ENCODE measurements at regions not wholly inside any gene's neighbourhood (a gene's known extent, or its start where the extent isn't known, plus 50 kb on each side); places are given as distances from the start of the nearest gene placed in this dataset.

- no peak for TF ChIP-seq CTCF (IDR thresholded peaks at IDR 0.05; ENCODE audit: unreplicated experiment)
- POLR2A ChIA-PET: no interaction called here
- no peaks in the 10 kb centered on the region for H3K36me3 Mint-ChIP-seq (ENCODE audit: insufficient read depth, unreplicated experiment)
- no peaks in the 10 kb centered on the region for H3K4me1 Mint-ChIP-seq (ENCODE audit: insufficient read depth, unreplicated experiment)
- no peak overlapping the region for H3K4me3 Mint-ChIP-seq (ENCODE audit: unreplicated experiment)
- BruUV-seq (replicated peaks): no TSS peak
- DNase-seq (ENCODE audit: unreplicated experiment): no peak
- no peaks in the 10 kb centered on the region for H3K27me3 Mint-ChIP-seq (ENCODE audit: insufficient read depth, unreplicated experiment)
- CTCF ChIA-PET: no interaction called here
- no peak overlapping the region for H3K27ac Mint-ChIP-seq (ENCODE audit: low read depth, unreplicated experiment)
- peaks cover 7% of the 10 kb centered on the region for H3K9me3 Mint-ChIP-seq (ENCODE audit: unreplicated experiment)
- intact Hi-C loops (cut with micrococcal nuclease): no loop called here
Observed at GRCh38 chr7:35581605-35582210, 113.2 kb downstream of the HERPUD2 start.

DNA sequence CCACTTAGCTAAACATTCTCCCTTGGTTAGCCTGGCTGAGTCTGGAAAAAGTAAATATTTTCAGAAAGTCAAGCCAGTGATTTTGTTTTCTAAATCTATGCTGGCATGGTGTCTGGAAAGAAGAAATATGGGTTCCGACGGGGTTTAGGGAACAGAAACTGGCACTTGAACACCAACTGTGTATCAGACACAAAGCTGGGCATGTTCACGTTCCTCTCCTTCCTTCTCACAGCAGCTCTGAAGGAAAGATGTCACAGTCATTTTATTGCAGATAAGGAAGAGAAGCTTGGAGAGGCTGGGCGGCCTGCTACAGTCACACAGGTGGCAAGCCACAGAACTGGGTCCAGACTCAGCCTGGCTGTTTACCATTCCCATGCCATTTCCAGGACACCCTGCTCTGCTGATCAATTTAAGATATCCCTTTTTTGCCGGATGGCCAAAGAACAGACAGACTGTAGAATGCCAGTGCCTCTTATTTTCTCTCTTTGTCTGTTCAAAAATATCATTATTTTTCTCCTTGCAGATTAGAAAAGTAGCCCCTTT is 118.8 kb downstream of the HERPUD2 start:
- no TSS peak for BruUV-seq (replicated peaks)
- CTCF ChIA-PET: interaction anchor here (0.8 kb wide), 1 partner anchor 96 kb away, joined by 3 read pairs; no protein-coding TSS in a partner anchor

GRCh38 chr7:35571611-35572240 is 123.2 kb downstream of the HERPUD2 start:
- H3K36me3 Mint-ChIP-seq (ENCODE audit: insufficient read depth, unreplicated experiment): no peaks in the 10 kb centered on the region
- intact Hi-C loops (cut with micrococcal nuclease): no loop called here
- H3K4me1 Mint-ChIP-seq (ENCODE audit: insufficient read depth, unreplicated experiment): no peaks in the 10 kb centered on the region
- POLR2A ChIA-PET: interaction anchor here (0.7 kb wide), 1 partner anchor 10 kb away, joined by 3 read pairs; no protein-coding TSS in a partner anchor
- no peak for DNase-seq (ENCODE audit: unreplicated experiment)
- no TSS peak for BruUV-seq (replicated peaks)
- H3K27me3 Mint-ChIP-seq (ENCODE audit: insufficient read depth, unreplicated experiment): no peaks in the 10 kb centered on the region
- no peaks in the 10 kb centered on the region for H3K9me3 Mint-ChIP-seq (ENCODE audit: unreplicated experiment)
- CTCF ChIA-PET: interaction anchor here (1.0 kb wide), 1 partner anchor 14 kb away, joined by 4 read pairs; no protein-coding TSS in a partner anchor
- H3K27ac Mint-ChIP-seq (ENCODE audit: low read depth, unreplicated experiment): no peak overlapping the region
- no peak overlapping the region for H3K4me3 Mint-ChIP-seq (ENCODE audit: unreplicated experiment)
- TF ChIP-seq CTCF (IDR thresholded peaks at IDR 0.05; ENCODE audit: unreplicated experiment): no peak

More for the DNA sequence above, 118.8 kb downstream of the HERPUD2 start:
- intact Hi-C loops (cut with micrococcal nuclease): no loop called here
- POLR2A ChIA-PET: no interaction called here
- no peak for DNase-seq (ENCODE audit: unreplicated experiment)
- Mint-ChIP-seq H3K27me3 (ENCODE audit: insufficient read depth, unreplicated experiment) (no peaks in the 10 kb centered on the region), H3K27ac (ENCODE audit: low read depth, unreplicated experiment) (no peak overlapping the region), H3K9me3 (ENCODE audit: unreplicated experiment) (peaks cover 7% of the 10 kb centered on the region), H3K4me3 (ENCODE audit: unreplicated experiment) (no peak overlapping the region), H3K4me1 (ENCODE audit: insufficient read depth, unreplicated experiment) (no peaks in the 10 kb centered on the region), H3K36me3 (ENCODE audit: insufficient read depth, unreplicated experiment) (no peaks in the 10 kb centered on the region)
- no peak for TF ChIP-seq CTCF (IDR thresholded peaks at IDR 0.05; ENCODE audit: unreplicated experiment)

GRCh38 chr7:35570937-35571336 is 124.0 kb downstream of the HERPUD2 start:
- Mint-ChIP-seq H3K27ac (ENCODE audit: low read depth, unreplicated experiment) (no peak overlapping the region), H3K9me3 (ENCODE audit: unreplicated experiment) (no peaks in the 10 kb centered on the region), H3K36me3 (ENCODE audit: insufficient read depth, unreplicated experiment) (no peaks in the 10 kb centered on the region), H3K27me3 (ENCODE audit: insufficient read depth, unreplicated experiment) (no peaks in the 10 kb centered on the region), H3K4me3 (ENCODE audit: unreplicated experiment) (no peak overlapping the region), H3K4me1 (ENCODE audit: insufficient read depth, unreplicated experiment) (no peaks in the 10 kb centered on the region)
- BruUV-seq (replicated peaks): no TSS peak
- POLR2A ChIA-PET: no interaction called here
- no peak for DNase-seq (ENCODE audit: unreplicated experiment)
- CTCF ChIA-PET: no interaction called here
- no peak for TF ChIP-seq CTCF (IDR thresholded peaks at IDR 0.05; ENCODE audit: unreplicated experiment)
- intact Hi-C loops (cut with micrococcal nuclease): no loop called here
